GM18502 (cell line): ENCODE measurements at regions not wholly inside any gene's neighbourhood (a gene's known extent, or its start where the extent isn't known, plus 50 kb on each side); places are given as distances from the start of the nearest gene placed in this dataset.

Experiments used
- ATAC-seq: cut with Tn5 transposase; IDR thresholded peaks from one replicate; pipeline ENCODE4 v1.9.1; 2021; ENCODE audit warnings: mild to moderate bottlenecking; ENCODE audit not compliant: unreplicated experiment, poor library complexity

DNA sequence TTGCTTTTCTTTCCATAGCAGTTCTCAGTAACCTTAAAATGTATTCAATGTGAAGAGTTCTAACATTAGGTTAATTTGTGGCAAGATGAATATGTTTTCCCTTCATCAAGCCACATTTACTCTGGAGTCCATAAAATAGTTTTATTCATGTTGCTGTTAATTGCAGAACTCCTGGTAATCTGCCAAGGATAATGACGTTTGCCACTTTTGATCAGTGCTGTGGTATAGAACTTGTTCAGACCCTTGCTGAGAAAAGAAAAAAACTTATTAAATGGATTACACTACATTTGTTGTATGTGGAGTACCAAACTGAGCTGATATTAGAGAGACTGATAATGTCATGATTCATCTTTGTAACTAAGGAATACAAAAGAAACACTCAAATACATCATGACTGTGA is 212.4 kb upstream of the DMAC1 start:
- no peak for ATAC-seq

DNA sequence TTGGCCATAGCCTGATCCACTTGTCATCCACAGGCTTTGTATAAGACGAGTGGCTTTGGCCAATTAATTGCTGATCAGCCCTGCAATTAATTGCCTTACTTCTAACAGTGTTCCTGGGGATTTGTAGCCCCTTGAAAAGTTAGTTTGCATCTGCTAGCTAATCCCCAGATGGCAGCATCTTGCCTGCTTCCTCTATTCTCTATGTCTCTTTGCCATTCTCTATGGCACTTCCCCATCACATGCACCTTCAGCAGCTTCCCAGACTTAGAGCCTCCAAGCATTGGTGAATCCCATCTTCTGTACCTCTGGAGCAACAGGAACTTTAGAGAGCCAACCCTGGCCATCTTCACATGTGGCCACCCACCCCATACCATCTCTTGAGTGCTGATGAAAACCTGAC is 197.0 kb upstream of the DMAC1 start:
- no peak for ATAC-seq

DNA sequence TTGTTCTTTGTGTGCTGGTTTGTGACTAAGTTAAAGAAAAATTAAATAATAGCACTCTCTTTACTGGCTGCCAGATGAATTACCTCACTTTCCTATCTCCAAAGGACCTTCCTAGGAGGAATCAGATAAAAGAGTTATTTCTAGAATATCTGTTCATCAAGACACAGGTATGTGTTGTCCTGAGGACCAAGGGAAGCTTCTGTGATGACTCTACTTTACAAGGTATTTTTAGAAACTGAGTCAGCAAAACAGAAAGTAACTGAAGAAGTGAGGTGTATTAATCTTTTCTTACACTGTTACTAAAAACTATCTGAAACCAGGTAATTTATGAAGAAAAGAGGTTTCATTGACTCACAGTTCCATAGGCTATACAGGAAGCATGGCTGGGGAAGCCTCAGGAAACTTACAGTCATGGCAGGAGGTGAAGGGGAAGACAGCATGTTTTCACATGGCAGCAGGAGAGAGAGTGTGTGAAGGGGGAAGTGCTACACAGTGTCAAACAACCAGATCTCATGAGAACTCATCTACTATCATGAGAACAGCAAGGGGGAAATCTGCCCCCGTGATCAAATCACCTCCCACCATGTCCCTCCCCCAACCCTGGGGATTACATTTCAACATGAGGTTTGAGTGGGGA is 189.2 kb upstream of the DMAC1 start:
- no peak for ATAC-seq

DNA sequence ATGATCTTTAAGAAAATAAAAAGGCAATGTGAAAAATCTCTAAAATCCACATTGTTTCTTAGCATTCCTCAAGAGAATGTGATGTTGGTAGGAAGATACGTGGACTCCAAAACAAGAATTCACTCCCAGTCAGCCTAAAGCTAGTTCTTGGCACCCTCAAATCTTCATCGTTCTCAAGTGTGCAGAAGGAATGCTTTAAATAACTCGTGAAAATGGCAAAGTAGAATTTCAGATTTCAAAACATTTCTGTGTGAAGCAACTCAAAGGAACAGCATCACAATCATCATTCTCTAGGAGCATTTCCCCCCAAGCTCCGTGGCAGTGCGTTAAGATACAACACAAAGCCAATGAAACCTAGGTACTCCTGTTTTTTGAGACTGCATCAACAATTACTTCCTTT is 185.1 kb upstream of the DMAC1 start:
- ATAC-seq: no peak

DNA sequence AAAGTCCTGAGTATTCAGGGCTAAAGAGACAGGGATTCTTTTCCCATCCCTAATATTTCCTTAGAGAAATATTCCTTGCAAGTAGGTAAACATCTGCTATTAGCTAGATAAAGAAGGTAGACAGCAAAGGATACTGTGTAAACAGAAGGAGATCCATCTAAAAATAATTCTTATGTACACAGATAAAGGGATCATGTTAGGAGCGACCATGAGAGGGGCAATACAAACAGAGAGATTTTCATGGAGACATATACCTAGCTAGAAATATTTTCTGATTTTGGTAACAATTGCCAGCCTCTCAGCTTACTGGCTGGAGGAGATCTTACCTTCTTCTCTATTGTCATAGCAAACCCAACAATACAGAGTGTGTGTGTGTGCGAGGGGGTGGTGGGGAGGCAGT is 184.6 kb upstream of the DMAC1 start:
- no peak for ATAC-seq

DNA sequence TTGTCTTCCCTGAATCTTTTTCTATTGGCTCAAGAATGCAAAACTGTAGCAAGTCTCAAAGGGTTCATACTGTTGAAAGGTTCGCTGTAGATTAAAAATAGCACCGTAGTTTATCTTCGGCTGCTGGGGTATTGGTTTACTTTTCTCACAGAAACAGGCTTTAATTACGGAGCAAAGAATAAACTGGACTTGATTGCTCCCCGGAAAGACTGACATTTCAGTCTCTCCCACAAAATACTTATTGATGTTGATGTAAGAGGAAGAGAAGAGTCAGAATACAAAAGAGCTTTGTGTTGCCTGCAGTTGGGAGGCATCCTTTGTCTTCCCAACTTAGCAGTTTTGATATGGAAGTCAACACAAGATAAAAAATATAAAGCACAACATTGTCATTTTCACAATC is 183.9 kb upstream of the DMAC1 start:
- no peak for ATAC-seq

DNA sequence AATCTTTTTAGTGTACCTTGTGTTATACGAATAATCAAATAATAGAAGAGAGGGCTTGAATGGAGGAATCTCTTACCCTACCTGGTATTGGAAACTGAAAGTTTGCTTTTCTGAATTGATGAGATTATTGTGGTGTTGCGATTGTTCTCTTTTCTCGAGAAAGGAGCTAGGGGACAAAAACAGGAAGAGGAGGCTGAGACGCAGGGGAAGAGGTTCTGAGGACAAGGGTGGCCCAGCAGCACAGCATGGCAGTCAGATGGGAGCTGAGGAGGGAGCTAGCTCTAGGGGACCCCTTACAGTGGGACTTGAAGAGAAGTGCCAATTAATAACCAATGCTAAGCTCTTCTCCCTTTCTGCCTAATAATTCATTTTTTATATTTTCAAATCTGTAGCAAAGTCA is 183.3 kb upstream of the DMAC1 start:
- no peak for ATAC-seq

DNA sequence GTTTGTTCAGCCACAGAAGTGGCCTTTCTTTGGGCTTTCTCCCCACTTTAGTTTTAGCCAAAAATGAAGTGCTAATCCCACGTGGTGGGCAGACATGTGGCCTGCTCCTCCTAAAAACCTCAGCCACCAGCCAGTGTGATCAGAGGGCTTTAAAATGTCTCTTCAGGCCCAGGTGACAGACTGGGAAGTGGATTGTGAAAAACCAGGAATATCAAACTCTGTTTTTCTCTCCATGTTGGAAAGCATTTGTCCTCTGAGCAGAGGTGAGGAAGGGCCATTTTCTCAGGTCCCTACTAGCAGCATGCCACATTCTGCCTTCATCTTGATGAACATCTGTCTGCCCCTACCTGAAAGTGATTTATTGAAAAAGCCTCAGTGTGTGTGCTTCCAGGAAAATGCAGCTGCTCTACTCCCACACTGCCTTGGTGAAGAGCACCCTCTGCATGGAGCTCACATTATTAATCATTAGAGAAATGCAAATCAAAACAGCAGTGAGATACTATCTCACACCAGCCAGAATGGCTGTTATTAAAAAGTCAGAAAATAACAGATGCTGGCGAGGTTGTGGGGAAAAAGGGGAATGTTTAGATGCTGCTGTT is 181.2 kb upstream of the DMAC1 start:
- no peak for ATAC-seq

DNA sequence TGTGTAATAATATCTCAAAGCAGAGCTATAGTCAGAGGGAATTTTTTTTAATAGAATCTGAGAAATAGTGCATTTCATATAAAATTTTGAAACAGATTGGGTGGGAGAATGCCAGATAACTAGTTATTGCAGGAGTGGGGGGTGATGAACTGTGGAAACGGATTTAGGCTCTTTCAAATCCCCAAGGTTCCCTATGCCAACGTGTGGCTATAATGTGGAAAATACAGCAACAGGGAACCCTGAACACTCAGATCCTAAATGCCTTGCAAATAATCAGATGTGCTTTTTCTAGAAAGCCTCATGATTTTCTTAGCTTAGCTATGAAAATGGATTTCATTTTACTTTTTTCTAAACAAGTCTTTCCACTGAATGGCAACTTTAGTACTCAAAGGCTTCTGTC is 180.5 kb upstream of the DMAC1 start:
- ATAC-seq: no peak

DNA sequence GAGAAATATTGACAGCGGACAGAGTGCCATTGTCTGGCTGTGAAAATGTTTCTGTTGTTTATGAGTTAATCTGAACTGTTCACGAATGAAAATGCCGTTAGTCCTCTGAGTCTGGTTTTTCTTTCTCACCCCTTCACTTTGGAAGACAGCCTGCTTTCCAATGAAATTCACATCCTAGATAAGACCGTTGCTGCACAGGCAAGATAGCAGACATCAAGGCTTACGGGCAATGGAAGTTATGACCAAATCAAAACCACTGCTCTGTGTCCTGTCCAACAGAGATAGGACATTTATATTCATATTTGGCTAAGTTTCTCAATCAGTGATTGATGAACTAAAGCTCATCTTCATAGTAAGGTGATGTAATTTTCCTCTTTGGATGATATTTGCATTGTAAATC is 180.0 kb upstream of the DMAC1 start:
- no peak for ATAC-seq

DNA sequence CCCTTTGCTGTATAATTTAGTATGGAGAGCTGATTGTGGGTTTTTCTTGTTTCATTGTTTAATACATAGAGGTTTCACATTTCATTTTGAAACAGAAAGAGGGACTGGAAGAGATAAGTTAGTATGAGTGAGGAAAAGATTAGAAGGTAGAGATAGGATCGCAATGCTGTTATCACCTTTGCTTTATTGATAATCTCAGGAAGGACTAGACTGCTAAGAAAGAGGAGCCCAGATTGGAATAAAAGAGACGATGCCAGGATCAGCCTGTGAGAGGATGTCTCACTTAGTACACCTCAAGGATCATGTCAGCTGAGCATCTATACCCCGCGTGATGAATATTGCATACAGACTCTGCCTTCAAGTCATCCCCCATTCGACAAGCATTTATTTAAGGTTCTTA is 178.0 kb upstream of the DMAC1 start:
- no peak for ATAC-seq

DNA sequence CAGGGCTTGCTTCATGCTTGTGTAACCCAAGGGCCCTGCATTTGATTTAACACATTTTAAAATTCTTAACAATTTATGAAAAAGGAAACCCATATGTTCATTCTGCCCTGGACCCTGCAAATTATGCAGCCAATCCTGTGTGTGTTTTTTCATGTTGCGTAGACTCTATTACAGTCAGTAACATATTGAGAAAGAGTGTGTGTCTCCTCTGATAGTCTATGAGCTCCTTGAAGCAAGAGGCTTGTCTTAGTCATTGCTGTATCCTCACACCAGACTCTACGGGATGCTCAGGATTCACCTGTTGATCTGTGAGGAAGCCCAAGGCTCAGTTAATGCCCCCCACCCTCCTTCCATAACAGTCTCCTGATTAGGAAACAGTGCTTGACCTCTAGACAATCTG is 177.3 kb upstream of the DMAC1 start:
- no peak for ATAC-seq

DNA sequence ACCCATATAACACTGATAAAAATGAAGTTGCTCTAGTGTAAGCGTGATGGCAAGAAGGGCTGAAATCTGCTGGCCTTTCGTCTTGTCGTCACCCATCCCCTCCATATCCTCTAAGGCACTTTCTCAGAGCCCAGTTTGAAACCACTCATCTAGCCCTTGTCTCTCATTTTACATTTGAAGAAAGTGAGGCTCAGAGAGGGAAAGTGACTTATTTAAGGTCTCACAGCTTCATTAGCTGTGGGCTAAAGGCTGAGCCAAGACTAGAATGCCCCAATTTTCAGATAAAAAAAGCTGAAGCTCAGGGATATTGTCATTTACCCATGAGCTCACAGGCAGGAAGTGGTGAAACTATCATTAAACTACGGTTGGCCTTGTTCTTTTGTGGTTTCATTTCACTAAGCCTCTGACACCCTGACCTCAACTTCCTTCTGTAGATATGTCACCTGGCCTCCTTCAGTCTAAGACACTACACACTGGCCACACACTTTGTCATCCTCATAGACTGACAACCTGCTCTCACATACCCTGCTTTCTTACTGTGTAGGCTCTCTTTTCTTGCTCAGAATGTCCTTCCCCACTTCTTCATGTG is 176.7 kb upstream of the DMAC1 start:
- ATAC-seq: peak; percentile 97

DNA sequence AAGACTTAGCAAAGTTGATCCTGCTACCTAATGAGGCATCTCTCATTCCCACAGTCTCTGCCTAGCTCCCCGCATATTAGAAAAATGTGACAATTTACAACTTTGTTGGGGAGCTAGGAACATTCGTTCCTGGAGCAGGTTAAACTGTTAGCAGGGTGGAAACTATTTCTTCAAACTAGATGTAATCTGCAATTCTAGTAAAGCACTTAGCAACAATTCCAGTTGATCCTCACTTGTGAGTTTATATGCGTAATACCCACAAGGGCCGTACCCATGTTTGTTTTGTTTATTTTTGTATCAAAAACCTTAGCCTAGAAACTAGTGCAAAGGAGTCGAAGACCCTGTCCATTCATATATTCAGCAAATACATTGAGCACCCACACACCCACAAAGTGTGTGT is 175.8 kb upstream of the DMAC1 start:
- no peak for ATAC-seq

DNA sequence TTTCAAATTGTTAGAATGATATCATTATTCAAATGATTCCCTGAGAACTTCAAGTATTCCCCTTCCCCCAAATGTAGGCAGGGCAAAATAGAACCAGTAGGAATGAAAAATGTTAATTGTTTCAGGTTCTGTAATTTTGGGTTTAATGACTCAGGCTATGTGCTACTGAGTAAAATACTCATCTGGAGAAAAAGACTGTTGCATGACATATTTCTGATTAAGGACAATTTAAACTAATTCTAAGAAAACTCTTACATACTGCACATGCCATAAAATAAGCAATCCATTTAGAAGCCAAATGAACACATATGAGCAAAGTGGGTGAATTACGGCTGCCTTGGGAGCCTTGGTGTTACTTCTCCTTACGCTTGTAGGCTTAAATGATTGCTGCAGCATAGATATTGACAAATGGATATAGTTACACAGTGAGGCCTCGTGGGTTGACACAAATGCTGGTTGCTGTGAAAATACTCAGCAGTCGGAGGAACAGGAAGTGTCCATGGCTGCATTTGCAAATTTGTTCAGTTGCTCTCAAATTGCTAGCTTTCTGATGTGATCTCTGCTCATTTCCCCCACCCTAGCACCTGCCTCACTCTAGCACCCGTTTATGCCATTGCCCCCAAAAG is 174.9 kb upstream of the DMAC1 start:
- peak; percentile 25 for ATAC-seq

DNA sequence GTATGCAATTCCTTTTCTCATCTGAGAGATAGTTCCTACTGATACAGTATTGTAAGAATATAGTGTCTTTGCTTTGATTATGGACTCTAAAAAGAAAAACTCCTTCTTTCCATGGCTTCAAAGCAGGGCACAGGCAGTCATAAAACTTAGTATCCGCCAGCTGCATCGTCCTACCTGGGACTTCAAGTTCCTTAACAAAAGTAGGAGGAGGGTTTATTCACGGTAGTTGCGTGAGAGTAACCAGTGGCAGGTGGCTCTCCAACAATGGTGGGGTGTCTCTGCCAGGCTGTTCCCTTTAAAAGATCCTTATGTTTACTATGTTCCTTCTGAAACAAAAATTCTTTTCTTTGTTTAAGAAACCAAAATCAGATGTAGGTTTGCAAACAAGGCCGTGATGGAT is 173.5 kb upstream of the DMAC1 start:
- ATAC-seq: no peak

DNA sequence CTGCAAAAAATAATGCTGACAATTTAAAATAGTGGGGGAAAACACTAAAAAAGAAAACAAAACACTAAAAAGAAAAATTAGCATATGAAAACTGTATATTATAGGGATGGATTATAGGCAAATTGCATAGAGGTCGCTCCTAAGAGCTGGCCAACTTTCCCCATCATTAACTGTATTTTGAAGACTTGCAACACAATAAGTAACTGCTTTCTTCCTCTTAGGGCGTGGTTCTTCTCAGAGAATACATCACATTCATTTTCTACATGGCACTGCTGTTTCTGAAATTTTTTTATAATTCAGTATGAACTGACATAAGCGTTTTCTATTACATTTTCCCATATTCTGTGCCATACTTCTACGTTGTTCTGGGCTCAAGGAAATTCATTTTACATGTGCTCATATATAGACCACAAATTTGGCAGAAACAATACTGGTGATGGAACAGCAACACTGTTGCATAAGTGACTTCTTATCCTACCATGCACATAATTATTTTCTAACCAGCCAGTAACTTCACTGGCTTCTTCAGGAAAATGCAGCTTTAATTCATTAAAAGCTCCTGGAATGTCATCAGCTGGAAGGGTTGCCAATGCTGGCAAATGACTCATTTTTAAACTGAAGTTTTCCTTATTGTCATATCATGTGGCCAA is 171.2 kb upstream of the DMAC1 start:
- no peak for ATAC-seq

DNA sequence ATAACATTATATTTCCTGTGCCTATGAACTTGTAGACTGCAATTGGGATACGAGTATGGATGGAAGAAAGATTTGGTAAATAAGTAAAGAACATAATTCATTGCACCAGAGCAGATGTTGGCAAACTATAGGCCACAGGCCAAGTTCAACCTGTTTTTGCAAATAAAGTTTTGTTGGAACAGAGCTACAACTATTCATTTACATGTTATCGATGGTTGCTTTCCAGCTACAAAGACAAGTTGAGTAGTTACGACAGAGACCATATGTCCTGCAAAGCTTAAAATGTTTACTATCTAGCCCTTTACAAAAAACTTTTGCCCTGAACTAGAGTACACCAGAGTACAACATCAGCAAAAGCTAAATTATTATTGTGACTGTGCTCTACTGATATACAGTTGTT is 169.1 kb upstream of the DMAC1 start:
- ATAC-seq: no peak

DNA sequence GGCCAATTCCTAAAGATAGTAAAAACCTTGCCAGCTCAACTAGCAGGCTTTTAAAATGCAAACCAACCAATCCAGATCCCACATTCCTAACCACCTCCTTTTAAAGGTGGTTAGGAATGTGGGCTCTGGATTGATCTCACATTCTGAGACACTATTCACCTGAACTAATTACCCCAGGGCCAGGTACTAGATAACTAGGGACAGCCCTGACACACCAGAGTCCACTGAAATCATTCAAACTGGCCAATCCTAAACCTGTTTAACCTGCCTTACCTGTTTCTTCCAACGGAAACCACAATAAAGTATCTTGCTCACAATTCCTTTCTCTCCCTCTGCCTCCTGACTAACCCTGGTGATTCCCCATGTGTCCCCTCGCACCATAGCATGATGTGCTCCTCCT is 168.3 kb upstream of the DMAC1 start:
- ATAC-seq: no peak

DNA sequence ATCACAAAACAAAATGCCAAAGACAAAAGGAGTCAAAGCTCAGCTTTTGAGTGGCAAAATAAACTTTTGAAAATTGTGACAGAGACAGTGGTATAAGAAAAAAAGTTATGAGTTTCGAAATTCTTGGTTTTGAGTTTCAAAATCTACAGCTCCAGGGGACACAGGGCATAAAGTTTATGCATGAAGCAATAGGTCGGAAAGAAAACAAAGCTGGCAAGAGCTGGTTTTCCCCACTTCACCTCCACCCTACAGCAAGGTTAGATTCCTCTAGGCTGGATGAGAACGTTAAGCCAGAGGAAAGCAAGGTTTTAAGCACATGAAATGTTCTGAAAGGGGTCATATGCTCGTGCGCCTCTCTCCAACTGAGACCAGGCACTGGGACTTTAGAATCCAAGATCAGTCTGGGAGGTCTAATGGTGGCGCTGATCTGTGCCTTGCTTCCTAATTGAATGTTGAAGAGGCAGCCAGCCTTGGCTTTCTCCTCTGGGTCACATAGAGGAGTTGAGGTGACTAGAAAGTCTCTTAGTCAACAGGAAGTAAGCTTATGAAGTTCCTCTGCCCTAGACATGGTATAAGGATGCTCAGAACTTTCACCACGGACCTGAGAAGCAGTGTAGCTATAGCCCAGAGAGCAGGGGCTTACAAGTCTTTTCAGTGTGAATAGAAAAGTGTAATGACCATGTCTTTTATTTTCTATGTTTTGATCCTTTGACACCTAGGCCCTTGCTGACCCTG is 167.7 kb upstream of the DMAC1 start:
- peak; percentile 47 for ATAC-seq

DNA sequence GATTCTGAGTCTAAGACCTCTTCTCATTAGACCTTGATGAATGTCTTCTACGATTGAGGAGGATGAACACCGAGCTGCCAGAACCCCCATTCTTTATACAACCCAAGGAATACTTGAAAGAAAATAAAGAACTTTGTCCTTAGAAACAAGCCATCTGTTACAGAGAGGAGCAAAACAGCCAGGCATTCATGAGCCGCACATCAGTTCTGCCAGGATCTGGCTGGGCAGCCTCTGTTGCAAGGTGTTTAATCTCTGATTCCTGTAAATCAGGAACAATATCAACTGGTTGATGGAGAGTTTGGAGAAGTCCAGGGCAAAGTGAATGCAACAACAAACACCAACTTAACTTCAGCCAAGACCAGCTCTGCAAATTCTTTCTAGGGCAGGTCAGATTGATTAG is 165.5 kb upstream of the DMAC1 start:
- ATAC-seq: no peak
